Posterior vena cava (tissue), 2 donors: ENCODE measurements at regions not wholly inside any gene's neighbourhood (a gene's known extent, or its start where the extent isn't known, plus 50 kb on each side); places are given as distances from the start of the nearest gene placed in this dataset.

Experiments used
- DNase-seq: peaks from one replicate; pipeline ENCODE4 v3.0.0-alpha.2; 2020; ENCODE audit warnings: low spot score
- intact Hi-C, 2 donors: fragments of 100-400 bp; cut with DNase I; formaldehyde crosslinking; loops; one replicate each; pipeline versions ENCODE4 v1.14.1 to v1.14.2; 2022 to 2023
- donor health status: DM: yes; HTN: yes; CAD: no.
- donor health status: DM: yes; HTN: yes; CAD: no.

DNA sequence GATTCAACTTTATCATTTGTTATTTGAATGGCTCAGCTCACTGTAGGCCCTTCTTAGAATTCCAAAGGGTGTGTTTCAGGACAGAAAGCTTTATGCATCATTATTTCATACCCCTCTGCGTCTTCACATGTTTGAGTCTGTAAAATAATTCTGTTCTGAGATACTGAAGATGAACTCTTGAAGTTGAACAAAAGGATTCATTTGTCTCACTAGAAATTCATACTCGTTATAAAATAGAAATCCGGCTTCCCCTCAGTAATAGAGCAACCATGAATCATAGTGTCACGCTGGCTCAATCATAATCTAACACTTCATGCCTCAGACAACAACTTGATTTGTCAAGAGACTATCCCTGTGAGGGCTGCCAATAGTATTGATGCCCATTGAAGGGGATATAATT is 1015.4 kb upstream of the SEMA6D start:
- intact Hi-C loops, result no loop called here
- no peak for DNase-seq

DNA sequence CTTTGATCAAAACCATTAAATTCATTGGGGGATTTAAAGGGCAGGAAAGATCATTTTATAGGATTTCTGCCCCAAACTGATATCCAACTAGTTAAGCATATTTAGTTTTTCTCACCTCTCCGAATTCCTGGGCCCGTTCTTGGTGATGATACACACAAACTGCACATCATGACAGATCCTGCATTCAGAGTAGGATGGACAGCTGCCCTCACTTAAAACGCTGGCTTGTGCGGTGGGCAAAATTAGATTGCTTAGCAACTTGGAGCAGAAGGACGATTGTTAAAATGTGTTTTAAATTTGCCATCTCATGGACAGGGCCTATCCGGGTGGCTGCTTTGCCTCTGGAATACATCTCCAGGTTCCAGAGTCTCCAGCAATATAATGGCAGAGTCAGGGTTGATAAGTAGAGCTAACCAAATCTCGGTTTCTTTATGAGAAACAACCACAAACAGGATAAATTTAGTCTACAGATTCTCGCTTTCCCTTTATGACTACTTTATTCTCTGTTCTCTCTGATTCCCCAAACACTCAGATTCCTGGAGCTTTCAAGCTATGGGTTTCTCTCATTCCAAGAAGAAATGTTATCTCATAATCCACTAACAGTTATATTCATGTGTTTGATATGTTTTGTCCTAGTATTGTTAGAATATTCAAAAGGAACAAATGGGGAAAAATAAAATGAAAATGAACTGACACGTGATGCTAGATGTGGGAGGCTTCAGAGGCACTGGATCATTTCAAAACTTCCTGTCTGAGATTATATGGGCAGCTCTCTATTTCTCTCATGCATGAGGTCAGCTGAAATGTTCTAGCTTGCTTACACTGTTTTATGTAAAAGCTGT is 1014.1 kb upstream of the SEMA6D start:
- DNase-seq, result no peak
- intact Hi-C loops, result no loop called here

DNA sequence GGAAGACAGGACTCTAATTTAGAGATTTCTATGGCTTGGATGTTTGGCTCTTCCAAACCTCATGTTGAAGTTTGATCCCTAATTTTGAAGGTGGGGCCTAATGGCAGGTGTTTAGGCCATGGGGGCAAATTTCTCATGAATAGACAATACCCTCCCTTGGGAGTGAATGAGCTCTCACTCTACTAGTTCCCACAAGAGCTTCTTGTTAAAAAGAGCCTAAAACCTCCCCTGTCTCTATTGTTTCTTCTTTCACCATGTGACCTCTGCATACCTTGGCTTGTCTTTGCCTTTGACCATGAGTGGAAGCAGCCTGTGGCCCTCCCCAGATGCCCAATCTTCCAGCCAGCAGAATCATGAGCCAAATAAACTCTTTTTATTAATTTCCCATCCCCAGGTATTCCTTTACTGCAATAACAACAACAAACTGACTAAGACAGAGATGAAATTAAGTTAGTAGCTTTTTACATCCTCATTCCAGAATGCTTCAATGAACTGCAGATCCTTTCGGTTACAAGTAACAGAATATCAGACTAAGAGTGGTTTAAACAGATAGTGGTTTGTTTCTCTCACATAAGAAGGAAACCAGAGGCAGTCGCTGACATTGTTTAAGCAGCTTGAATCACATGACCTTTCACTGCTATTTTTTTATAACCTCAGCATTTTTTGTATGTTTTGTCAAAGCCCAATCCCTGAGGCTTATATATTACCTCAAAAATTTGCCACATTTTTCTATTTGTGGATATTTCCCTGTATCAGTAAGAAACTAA is 1013.3 kb upstream of the SEMA6D start:
- no peak for DNase-seq
- intact Hi-C loops, result no loop called here

DNA sequence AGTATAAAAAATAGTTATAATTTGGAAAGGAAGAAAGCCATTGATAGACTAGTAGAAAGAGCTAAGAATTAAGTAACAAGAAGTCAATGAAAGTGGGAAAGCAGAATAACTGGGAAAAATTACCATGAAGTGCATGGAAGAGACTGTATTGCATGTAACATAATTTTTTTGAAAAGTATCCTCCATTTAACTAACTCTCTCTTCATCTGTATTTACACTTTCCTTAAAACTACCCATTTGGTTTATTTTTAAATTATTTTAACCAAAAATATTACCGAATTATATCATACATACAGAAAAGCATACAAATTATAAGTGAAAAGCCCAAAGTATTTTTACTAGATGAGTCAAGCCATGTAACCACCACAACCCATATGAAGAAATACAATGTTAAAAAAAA is 1009.9 kb upstream of the SEMA6D start:
- intact Hi-C loops, result no loop called here
- no peak for DNase-seq

DNA sequence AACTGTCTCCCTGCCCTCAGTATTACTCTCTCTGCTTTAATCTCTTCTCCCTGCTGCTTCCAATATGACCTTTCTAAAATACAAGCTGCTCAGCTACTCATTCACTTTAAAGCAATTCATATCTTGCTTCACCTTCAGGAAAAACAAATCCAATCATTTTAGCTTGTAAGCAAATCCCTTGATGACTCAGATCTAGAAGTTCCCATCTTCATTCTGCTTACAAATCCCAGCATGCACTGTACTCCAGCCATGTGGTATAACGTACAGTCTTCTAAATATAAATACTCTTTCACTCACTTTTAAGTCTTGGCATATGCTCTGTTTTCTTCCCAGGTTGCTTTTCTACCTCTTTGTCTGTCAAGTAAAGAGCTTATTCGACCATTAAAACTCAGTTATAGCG is 1009.1 kb upstream of the SEMA6D start:
- no peak for DNase-seq
- intact Hi-C loops, result no loop called here

DNA sequence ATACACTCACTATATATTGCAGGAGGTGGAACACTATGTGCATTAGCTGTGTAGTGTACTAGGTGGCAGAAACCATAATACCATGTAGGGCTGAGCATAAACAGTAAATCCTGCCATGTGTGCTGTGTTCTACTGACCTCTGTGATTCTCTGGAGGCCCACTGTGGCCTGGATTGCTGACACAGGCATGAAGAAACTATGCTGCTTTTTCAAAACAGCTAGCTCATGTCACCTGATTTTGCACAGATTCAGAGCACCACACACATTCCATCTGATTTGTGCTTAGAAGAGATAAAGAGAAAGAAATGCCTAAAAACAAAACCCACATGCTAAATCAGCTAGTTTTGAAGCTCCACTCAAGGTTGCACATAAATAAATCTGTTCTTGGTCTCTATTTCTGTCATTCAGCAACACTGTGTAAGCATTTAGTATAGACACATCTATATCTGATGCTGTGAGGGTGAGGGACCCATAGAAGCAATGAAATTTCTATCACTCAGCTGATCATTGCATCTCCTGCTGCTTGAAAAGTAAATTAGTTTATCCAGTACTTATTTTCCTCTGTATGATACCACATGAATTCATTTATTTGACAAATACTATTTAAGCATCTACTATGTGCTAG is 1007.7 kb upstream of the SEMA6D start:
- DNase-seq, result no peak
- intact Hi-C loops, result no loop called here

DNA sequence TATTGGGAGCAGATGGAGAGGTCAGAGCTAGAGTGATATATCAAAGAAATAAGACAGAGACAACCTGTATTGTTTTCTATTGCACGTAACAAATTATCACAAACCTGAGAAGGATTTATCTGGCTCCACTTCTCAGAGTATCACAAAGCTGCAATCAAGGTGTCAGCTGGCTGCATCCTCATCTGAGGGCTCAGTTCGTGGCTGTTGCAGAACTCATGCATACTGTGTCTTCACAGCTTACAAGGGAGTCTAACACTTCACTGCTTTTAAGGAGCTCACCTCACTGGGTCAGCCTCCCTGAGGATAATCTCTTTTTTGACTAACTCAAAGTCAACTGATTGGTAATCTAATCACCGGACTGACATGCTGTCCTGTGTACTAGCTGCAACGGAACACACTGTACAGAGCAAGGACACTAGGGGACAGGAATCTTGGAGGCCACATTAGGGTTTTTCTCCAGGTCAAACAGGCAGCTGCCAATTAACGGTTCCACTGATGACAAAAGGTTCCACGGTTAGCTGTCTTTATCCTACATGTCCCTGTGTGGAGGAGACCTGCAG is 1006.8 kb upstream of the SEMA6D start:
- intact Hi-C loops, result no loop called here
- no peak for DNase-seq

DNA sequence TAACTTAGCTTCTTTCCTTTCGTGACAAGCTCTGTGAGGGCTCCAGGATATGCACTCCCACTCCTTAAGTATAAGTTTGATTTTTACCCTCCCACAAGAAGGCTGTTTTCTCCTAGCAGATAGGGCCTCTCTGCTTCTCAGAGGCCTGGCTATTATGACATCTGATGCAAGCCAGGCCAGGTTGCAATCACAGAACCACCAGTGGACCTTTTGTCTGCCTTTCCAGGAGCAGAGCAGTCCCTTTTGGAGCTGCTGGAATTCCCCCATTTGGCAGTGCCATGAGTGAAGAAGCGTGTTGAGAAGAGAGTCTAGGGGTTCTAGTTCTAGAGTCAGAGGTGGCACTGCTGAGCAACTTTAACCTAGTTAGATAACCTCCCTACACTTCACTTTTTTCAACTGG is 1004.3 kb upstream of the SEMA6D start:
- intact Hi-C loops, result no loop called here
- no peak for DNase-seq

DNA sequence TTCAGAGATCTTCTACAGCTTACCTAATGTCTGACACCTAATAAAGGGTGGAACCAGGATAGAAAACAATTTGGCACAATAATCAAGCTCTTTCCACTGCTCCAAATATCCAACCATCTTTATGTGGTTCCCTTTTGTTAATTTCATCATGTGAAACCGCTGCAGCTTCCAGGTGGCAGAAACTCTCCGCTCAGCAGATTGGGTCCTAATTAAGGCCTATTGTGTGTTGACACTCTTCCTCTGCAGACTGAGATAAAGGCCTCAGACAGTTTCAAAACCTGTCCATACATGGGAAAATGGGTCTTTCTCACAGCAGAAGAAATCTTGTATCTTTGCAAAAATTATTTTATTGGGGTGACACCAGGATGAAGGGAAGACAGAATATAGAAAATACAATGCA is 1002.4 kb upstream of the SEMA6D start:
- DNase-seq, result no peak
- intact Hi-C loops, result no loop called here

DNA sequence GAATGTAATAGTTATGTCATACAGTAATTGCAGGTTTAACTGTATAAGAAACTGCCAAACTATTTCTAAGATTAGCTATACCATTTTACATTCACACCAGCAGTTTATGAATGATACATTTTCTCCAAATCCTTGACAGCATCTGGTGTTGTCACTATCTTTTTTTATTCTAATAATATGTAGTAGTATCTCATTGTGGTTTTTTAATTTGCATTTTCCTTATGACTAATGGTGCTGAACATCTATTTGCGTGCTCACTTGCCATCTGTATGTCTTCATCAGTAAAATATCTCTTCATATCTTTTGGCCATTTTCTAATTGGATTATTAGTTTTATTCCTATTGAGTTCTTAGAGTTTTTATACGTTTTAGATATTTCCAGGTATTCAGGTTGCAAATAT is 994.0 kb upstream of the SEMA6D start:
- intact Hi-C loops, result no loop called here
- no peak for DNase-seq

DNA sequence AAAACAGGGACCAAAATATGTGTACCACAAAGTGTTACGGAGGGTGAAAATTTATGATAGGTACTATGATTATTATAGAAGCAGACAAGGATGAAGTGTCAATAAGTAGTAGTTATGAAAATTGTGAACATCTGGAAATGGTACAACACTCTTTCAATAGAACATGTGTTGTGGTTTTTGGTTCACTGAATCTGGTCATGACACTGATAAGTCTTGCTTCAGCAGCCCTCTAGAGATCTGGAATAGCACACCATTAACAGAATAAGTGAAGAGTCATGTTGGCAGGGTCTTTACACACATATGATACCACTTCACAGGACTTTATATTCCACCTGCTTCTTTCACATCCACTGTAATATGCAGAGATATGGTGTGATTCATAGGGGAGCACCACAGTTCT is 985.2 kb upstream of the SEMA6D start:
- no peak for DNase-seq
- intact Hi-C loops, result no loop called here

DNA sequence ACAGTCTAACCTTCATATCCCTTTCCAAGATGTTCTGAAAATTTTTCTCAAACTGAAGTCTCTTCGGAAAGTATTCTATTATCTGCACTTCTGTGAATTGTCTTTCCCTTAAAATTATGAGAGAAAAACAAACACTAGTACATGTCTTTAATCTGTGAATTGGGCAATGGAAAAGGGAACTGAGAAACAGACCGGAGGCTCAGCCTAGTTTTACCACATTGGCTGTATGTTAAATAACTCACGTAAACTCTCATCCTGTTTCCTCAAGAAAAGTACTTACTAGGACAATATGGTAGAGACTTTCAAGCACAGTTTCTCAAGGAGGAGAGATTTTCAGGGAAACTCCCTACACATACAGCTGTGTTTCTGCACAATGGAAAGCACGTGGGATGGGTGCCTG is 982.2 kb upstream of the SEMA6D start:
- intact Hi-C loops, result loop anchor here in 1 of 2 donors (5.0 kb wide), 1 partner anchor 797 kb away; no protein-coding TSS in a partner anchor
- no peak for DNase-seq

DNA sequence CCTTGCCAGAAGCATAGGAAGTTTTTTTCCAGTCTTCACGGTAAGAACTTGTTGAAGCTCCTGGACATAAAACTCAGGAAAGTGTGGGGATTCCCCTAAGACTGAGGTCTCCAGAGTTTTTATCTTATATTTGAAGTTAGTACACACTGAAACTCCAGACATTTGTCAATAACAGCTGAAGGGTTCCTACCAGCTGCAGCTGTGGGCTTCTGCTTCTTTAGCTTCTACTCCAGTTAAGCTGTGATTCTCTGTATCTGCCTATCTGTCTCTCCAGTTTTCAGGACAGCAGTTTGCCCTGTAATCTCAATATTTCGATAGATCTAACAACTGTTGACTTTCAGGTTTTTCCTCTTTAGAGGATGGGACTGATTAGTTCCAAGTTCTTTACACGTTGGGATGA is 966.0 kb upstream of the SEMA6D start:
- intact Hi-C loops, result no loop called here
- DNase-seq, result no peak

DNA sequence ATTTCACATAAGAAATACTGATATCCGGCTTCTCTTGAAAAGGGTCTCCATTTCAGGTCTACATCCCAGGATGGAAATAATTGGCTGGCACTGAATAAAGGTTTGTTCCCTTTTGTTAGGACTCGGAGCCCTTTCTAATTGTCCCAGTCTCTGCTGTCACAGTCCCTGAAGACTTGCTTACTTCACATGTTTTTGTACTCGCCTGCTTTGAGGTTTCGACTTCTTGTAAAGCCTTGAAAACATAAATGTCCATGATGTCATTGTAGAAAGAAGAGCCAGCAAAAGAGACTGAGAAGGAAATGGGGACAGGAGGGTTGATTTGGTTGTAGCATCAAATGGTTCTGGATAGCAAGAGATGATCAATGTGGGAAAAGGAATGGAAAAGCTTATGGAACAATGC is 963.4 kb upstream of the SEMA6D start:
- intact Hi-C loops, result no loop called here
- no peak for DNase-seq

DNA sequence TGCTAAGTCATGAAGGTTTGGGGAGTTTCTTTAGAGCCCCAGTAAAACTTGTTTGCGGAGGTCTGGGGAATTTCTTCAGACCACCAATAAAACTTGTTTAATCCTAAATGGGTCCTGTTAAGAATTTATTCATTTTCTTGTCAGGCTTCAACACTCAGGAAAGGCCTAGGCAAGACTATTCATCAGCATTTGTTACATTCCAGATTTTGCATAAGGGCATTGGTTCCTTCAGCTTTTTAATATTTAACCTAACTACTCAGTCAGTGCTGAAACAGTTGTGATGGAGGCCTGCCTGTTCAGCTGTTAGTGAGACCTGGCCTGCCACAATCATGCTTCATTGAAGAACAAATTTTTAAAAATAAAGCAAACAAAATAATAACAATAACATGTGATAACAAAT is 954.2 kb upstream of the SEMA6D start:
- DNase-seq, result no peak
- intact Hi-C loops, result no loop called here

DNA sequence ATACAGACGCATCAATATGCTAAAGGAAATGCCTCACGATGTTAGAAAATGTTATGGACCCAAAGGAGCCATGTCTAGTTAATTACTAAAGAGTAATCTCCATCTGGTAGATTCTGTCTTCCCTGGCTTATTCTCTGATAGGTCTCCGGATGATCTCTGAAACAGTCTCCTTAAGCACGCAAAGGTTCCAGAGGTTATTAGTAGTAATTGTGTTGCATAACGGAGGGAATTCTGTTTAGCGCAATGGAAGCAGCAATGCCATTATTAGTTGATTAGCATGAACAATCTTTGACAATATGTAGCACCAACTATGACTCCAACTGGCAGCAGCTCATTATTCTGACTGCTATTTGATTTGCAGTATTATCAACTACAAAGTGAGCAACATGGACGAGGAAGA is 952.5 kb upstream of the SEMA6D start:
- DNase-seq, result no peak
- intact Hi-C loops, result no loop called here

DNA sequence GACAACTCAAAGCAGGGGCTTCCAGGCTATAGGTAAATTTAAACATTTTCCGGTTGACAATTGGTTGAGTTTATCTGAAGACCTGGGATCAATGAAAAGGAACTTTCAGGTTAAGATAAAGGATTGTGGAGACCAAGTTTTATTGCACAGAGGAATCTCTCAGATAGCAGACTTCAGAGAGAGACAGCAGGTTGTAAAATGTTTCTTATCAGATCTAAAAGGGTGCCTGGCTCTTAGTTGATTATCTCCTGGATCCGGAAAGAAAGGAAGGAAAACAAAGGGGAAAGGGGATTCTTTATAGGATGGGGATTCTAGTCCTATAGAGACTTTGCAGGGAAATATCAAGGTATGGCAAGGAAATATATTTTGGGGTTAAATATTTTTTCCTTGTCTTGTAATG is 951.3 kb upstream of the SEMA6D start:
- intact Hi-C loops, result no loop called here
- no peak for DNase-seq

DNA sequence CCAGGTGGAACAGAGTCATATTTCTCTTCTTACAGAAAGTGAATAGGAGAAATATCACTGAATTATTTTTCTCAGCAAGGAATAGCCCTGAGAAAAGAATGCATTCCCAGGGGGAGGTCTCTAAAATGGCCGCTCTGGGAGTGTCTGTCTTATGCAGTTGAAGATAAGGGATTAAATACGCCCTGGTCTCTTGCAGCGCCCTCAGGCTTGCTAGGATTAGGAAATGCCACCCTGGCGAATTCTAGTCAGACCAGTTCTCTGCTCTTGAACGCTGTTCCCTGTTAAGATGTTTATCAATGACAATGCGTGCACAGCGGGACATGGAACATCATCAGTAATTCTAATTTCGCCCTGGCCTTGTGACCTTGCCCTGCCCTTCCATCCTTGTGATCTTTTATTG is 949.0 kb upstream of the SEMA6D start:
- intact Hi-C loops, result no loop called here
- no peak for DNase-seq

DNA sequence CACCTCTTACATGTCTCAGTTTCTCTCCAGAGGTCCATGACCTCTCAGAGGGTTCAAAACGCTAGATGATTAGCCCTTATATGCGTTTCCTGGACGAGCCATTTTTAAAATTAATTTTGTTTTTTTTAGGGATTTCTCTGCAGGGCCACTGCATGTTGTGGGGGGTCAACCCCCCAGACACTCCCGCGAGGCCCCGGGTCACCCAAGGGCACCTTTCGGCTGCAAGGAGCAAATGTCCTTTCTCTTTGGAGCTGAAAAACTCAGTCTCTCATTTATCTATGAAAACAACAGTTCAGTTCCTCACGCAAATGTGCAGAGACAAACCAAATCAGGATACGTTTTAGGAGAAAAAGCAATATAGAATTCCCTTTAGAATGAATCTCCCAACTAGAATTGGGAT is 944.3 kb upstream of the SEMA6D start:
- intact Hi-C loops, result no loop called here
- DNase-seq, result no peak

DNA sequence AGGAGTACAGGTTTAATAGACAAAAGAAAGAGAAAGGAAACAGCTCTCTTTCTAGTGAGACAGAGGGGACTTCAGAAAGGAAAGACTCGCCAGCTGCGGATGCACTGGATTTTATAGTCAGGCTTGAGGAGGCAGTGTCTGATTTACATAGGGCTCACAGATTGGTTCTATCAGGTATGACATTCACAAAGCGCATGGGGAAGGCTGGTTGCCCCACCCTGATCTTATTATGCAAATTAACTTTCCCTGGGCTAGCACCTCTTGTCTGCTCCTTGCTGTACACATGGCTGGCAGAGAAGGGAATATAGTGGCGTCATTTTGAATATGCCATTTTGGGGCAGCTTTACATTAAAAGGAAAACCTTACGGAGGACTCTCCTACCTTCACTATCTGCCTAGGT is 938.4 kb upstream of the SEMA6D start:
- intact Hi-C loops, result no loop called here
- DNase-seq, result no peak
